Glutamatergic neuron (in vitro differentiated cells): ENCODE measurements at regions not wholly inside any gene's neighbourhood (a gene's known extent, or its start where the extent isn't known, plus 50 kb on each side); places are given as distances from the start of the nearest gene placed in this dataset.

ENCODE experiments used
- DNase-seq: peaks from one replicate; pipeline ENCODE4 v3.0.0; 2022
- H3K27ac Mint-ChIP-seq: one replicate; pipeline ENCODE4 v1.8.0; 2020; ENCODE audit warnings: mild to moderate bottlenecking, mixed read lengths, inconsistent platforms; ENCODE audit not compliant: unreplicated experiment
- H3K27me3 Mint-ChIP-seq: one replicate; pipeline ENCODE4 v1.8.0; 2020; ENCODE audit warnings: mild to moderate bottlenecking, moderate library complexity, mixed read lengths, inconsistent platforms; ENCODE audit not compliant: unreplicated experiment
- H3K36me3 Mint-ChIP-seq: one replicate; pipeline ENCODE4 v1.8.0; 2020; ENCODE audit warnings: mild to moderate bottlenecking, mixed read lengths, inconsistent platforms; ENCODE audit not compliant: unreplicated experiment
- H3K4me1 Mint-ChIP-seq: one replicate; pipeline ENCODE4 v1.8.0; 2020; ENCODE audit warnings: mild to moderate bottlenecking, low read depth, mixed read lengths, inconsistent platforms; ENCODE audit not compliant: unreplicated experiment
- H3K4me3 Mint-ChIP-seq: one replicate; pipeline ENCODE4 v1.8.0; 2020; ENCODE audit warnings: mild to moderate bottlenecking, mixed read lengths, inconsistent platforms; ENCODE audit not compliant: unreplicated experiment
- H3K9me3 Mint-ChIP-seq: one replicate; pipeline ENCODE4 v1.8.0; 2020; ENCODE audit warnings: mild to moderate bottlenecking, moderate library complexity, mixed read lengths, inconsistent platforms; ENCODE audit not compliant: unreplicated experiment
- TF ChIP-seq, protein P1 (sequence below): fragments of 200-600 bp; sonication (generic); IDR thresholded peaks from one replicate; pipeline ENCODE4 v1.5.0; 2021; ENCODE audit not compliant: partially characterized antibody, unreplicated experiment

DNA sequence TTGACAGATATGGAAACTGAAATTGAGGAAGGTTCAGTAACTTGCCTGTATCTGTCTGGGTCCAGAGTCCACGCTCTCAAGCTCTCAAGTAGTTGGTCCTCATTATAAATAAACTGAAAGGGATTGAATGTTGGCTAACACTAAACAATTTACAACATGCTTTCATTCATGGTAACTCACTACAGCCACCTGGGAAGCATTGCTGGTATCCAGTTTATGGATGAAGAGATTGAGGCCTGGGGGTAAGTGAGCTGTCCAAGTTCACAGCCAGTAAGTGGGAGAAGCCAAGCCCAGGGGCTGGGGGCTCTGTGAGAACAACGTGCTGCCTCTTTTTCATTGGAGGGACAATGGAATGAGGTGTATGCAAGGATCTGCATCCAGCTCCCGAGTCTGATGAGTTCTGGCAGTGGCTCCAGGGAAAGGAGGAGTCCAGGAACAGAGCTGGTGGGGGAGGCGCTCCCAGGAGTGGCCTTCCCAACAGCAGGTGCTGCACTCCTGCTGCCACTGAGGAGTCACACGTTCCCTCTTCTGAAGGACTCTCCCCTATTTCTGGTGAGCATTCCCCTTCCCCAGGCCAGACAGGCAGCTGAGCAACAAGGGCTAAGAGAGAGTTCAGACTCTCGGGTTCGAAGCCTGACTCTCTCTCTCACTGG lies 175.8 kb downstream of the CSNK2A3 start:
- no peak overlapping the region for H3K27ac Mint-ChIP-seq
- H3K36me3 Mint-ChIP-seq: peaks cover 4% of the 10 kb centered on the region
- no peak for DNase-seq
- TF ChIP-seq, protein P1, sequence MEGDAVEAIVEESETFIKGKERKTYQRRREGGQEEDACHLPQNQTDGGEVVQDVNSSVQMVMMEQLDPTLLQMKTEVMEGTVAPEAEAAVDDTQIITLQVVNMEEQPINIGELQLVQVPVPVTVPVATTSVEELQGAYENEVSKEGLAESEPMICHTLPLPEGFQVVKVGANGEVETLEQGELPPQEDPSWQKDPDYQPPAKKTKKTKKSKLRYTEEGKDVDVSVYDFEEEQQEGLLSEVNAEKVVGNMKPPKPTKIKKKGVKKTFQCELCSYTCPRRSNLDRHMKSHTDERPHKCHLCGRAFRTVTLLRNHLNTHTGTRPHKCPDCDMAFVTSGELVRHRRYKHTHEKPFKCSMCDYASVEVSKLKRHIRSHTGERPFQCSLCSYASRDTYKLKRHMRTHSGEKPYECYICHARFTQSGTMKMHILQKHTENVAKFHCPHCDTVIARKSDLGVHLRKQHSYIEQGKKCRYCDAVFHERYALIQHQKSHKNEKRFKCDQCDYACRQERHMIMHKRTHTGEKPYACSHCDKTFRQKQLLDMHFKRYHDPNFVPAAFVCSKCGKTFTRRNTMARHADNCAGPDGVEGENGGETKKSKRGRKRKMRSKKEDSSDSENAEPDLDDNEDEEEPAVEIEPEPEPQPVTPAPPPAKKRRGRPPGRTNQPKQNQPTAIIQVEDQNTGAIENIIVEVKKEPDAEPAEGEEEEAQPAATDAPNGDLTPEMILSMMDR: no peak
- H3K4me1 Mint-ChIP-seq: peaks cover 8% of the 10 kb centered on the region
- H3K9me3 Mint-ChIP-seq: no peaks in the 10 kb centered on the region
- no peak overlapping the region for H3K4me3 Mint-ChIP-seq
- H3K27me3 Mint-ChIP-seq: peaks cover 3% of the 10 kb centered on the region

DNA sequence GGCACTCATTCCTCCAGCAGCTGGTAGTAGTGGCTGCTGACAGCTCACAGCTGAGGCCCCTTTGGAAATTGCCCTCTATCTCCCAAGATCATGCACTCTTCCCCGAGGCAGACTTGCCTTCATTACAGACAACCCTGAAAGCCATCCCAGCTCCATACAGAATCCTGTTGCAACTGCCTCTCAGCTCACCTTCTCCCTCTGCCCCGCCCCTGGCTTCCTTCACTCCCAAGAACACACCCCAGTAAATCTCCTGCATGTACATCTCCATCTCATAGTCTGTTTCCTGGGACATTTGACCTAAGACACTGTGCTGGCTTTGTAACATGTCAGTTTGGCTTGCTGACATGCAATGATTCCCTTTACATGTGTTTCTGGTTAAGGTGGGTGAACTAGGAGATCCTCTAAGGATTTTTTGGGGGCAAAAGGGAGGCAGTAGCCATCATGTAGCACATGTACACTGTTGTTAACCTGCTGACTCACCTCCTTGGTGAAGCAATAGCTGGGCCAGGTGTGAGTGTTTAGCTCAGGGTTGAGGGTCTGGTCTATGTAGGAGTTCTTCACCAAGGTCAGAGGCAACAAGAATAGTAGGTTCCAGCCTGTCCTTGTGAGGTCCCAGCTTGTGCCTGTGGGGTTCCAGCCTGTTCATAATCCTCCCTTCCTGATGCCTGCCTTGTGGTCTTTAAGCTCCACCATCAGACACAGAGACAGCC lies 179.6 kb downstream of the CSNK2A3 start:
- DNase-seq: no peak
- Mint-ChIP-seq H3K4me3 (no peak overlapping the region), H3K27ac (no peak overlapping the region), H3K27me3 (no peaks in the 10 kb centered on the region), H3K9me3 (no peaks in the 10 kb centered on the region), H3K36me3 (peaks cover 4% of the 10 kb centered on the region), H3K4me1 (peaks cover 10% of the 10 kb centered on the region)
- TF ChIP-seq, protein P1: no peak

DNA sequence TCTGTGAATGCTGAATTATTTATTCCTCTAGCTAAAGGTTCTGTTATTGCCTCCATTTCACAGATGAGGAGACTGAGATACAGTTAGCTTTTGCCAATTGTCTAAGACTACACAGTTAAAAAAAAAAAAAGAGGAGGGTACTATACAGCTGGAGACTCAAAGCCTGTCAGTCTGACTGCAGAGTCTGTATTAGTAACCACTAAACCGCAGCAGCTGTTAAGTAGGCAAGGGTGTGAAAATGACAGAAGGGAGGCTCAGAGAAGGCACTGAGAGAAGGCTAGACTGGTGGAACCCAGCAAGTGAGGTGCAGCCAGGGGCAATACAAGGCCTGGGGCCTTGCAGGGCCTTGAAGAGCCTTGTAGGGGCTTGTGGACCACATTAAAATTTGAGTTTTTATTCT lies 181.2 kb downstream of the CSNK2A3 start:
- no peaks in the 10 kb centered on the region for H3K27me3 Mint-ChIP-seq
- TF ChIP-seq, protein P1: no peak
- no peak overlapping the region for H3K27ac Mint-ChIP-seq
- H3K9me3 Mint-ChIP-seq: no peaks in the 10 kb centered on the region
- no peak overlapping the region for H3K4me3 Mint-ChIP-seq
- no peak for DNase-seq
- peaks cover 4% of the 10 kb centered on the region for H3K36me3 Mint-ChIP-seq
- H3K4me1 Mint-ChIP-seq: peaks cover 10% of the 10 kb centered on the region

DNA sequence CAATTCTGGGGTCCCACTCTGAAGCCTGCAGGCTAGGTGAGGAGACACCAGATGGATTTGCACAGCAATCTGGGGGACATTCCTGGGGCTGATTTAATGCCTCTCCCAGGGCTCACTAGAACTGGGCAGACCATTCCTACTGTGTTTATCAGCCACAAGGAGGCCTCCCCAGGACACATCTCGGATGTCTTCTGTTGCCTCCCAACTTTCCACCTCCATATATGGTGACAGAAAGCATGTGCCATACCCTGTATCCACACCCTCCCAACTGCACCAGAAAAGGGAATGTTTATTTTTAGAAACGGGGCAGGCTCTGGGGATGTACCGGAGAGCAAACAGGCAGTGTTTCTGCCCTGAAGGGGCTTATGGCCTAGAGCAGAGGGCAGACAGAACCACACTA lies 181.8 kb downstream of the CSNK2A3 start:
- TF ChIP-seq, protein P1: no peak
- peaks cover 4% of the 10 kb centered on the region for H3K36me3 Mint-ChIP-seq
- no peak overlapping the region for H3K27ac Mint-ChIP-seq
- no peaks in the 10 kb centered on the region for H3K27me3 Mint-ChIP-seq
- H3K4me3 Mint-ChIP-seq: peak overlapping the region; percentile 51
- H3K4me1 Mint-ChIP-seq: peaks cover 10% of the 10 kb centered on the region
- no peak for DNase-seq
- H3K9me3 Mint-ChIP-seq: no peaks in the 10 kb centered on the region

DNA sequence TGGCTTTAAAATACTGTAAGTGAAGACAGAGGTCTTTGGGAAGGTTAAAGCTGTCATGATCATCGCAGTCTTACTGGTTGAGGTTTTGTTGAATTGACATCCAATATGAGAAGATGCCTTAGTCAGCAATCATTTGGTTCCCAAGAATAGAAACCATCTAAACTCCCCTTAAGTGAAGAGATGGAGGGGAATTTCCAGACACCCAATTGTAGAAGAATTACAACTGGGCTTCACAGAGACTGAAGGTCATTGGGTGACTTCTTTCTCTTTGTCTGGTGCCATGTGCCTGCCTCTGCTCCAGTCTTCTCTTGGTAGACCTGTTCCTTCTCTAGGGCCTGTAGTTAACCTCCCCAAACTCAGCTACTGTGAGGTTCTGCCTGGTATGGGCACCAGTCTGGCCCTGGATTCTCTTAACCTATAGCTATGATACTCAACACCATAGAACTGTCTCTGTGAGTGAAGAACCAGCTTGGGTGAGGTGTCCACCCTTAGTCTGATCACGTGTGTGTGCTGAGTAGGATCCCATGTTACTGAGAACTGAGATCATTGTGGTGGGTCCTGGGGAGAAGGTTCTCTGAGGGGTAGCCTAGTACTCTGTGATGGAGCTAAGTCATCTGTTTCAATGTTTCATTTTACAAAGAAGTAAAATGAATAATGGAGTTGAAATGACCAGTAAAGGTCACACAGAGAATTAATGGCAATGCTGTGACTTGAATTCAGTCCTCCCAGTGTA lies 182.5 kb downstream of the CSNK2A3 start:
- TF ChIP-seq, protein P1: no peak
- H3K27me3 Mint-ChIP-seq: no peaks in the 10 kb centered on the region
- no peak overlapping the region for H3K4me3 Mint-ChIP-seq
- peaks cover 10% of the 10 kb centered on the region for H3K4me1 Mint-ChIP-seq
- no peak for DNase-seq
- H3K36me3 Mint-ChIP-seq: peaks cover 4% of the 10 kb centered on the region
- no peak overlapping the region for H3K27ac Mint-ChIP-seq
- no peaks in the 10 kb centered on the region for H3K9me3 Mint-ChIP-seq
